CD14-positive monocyte (primary cell): ENCODE measurements at regions not wholly inside any gene's neighbourhood (a gene's known extent, or its start where the extent isn't known, plus 50 kb on each side); places are given as distances from the start of the nearest gene placed in this dataset.
A peak's percentile ranks its signal among the peaks of the same experiment; 100 is the strongest.

Experiments
- DNase-seq, 3 donors: peaks; one replicate each; pipeline ENCODE4 v3.0.0-alpha.2; 2011 to 2022
- H2AFZ ChIP-seq: 2 replicates; pipeline ENCODE4 v1.6.0; 2012; ENCODE audit warnings: mild to moderate bottlenecking, low read depth, low read length, inconsistent platforms; ENCODE audit not compliant: insufficient read depth, poor library complexity, severe bottlenecking
- H3K27ac ChIP-seq, 2 donors: 1 replicate in 1 of 2; 2 replicates in 1 of 2; pipeline ENCODE4 v1.5.1; 2012 to 2013; ENCODE audit warnings: low read length in 2 of 2, control low read depth in 1 of 2, inconsistent platforms in 1 of 2, low read depth in 1 of 2, mild to moderate bottlenecking in 1 of 2
- H3K27me3 ChIP-seq, 2 donors: one replicate each; pipeline versions ENCODE4 v1.6.0 to v1.6.1; 2011 to 2013; ENCODE audit warnings: low read length in 2 of 2; ENCODE audit not compliant: control insufficient read depth in 2 of 2, insufficient read depth in 2 of 2
- H3K36me3 ChIP-seq, 2 donors: replicated peaks in 1 of 2; 1 replicate in 1 of 2; 2 replicates in 1 of 2; pipeline versions ENCODE4 v1.5.1 to v1.6.1; 2012 to 2013; ENCODE audit warnings: low read length in 2 of 2, control low read depth in 1 of 2, inconsistent platforms in 1 of 2, mild to moderate bottlenecking in 1 of 2; ENCODE audit not compliant: insufficient read depth in 2 of 2, control insufficient read depth in 1 of 2
- H3K4me1 ChIP-seq, 2 donors: 1 replicate in 1 of 2; 2 replicates in 1 of 2; pipeline versions ENCODE4 v1.5.1 to v1.6.1; 2012 to 2013; ENCODE audit warnings: low read length in 2 of 2, control low read depth in 1 of 2, inconsistent platforms in 1 of 2, mild to moderate bottlenecking in 1 of 2, moderate library complexity in 1 of 2; ENCODE audit not compliant: insufficient read depth in 2 of 2, control insufficient read depth in 1 of 2
- H3K4me2 ChIP-seq: replicated peaks from 2 replicates; pipeline ENCODE3; 2012; ENCODE audit warnings: low read length, moderate library complexity, mild to moderate bottlenecking; ENCODE audit not compliant: poor library complexity, severe bottlenecking; ENCODE audit errors: extremely low read depth
- H3K4me3 ChIP-seq, 3 experiments: fragments of 200-600 bp in 1 of 3; sonication (generic) in 1 of 3; replicated peaks in 1 of 3; 1 replicate in 2 of 3; 2 replicates in 1 of 3; pipeline ENCODE4 v1.5.1; 2011 to 2013; ENCODE audit warnings: low read length in 3 of 3, mild to moderate bottlenecking in 3 of 3, control low read depth in 2 of 3, low read depth in 2 of 3, inconsistent platforms in 1 of 3, moderate library complexity in 1 of 3
- H3K79me2 ChIP-seq: 2 replicates; pipeline ENCODE4 v1.6.0; 2012; ENCODE audit warnings: mild to moderate bottlenecking, control low read depth, inconsistent platforms, low read length, moderate library complexity; ENCODE audit not compliant: insufficient read depth
- H3K9ac ChIP-seq: 2 replicates; pipeline ENCODE4 v1.6.0; 2017; ENCODE audit warnings: low read length, mild to moderate bottlenecking; ENCODE audit not compliant: insufficient read depth, poor library complexity, severe bottlenecking
- H3K9me3 ChIP-seq, 2 donors: replicated peaks in 1 of 2; 1 replicate in 1 of 2; 2 replicates in 1 of 2; pipeline versions ENCODE4 v1.5.1 to v1.6.1; 2012 to 2013; ENCODE audit warnings: low read length in 2 of 2, control low read depth in 1 of 2; ENCODE audit not compliant: control insufficient read depth in 1 of 2, insufficient read depth in 1 of 2
- H4K20me1 ChIP-seq: 2 replicates; pipeline ENCODE4 v1.6.0; 2012; ENCODE audit warnings: mild to moderate bottlenecking, low read length, control low read depth, moderate library complexity; ENCODE audit not compliant: insufficient read depth
- H3K27ac Mint-ChIP-seq, 7 donors: one replicate each; pipeline ENCODE4 v1.8.0; 2020; ENCODE audit warnings: mild to moderate bottlenecking in 7 of 7, mixed read lengths in 7 of 7, moderate library complexity in 6 of 7, inconsistent platforms in 2 of 7
- H3K27me3 Mint-ChIP-seq, 3 donors: one replicate each; pipeline ENCODE4 v1.8.0; 2021 to 2022; ENCODE audit warnings: low read depth in 3 of 3, mild to moderate bottlenecking in 3 of 3, mixed read lengths in 3 of 3, moderate library complexity in 3 of 3, inconsistent platforms in 1 of 3
- H3K36me3 Mint-ChIP-seq, 2 donors: one replicate each; pipeline ENCODE4 v1.8.0; 2020; ENCODE audit warnings: mixed read lengths in 2 of 2, inconsistent platforms in 1 of 2, mild to moderate bottlenecking in 1 of 2
- H3K4me1 Mint-ChIP-seq: one replicate; pipeline ENCODE4 v1.8.0; 2020; ENCODE audit warnings: mild to moderate bottlenecking, mixed read lengths
- H3K4me3 Mint-ChIP-seq, 2 donors: one replicate each; pipeline ENCODE4 v1.8.0; 2020; ENCODE audit warnings: mild to moderate bottlenecking in 2 of 2, mixed read lengths in 2 of 2, moderate library complexity in 1 of 2
- H3K9me3 Mint-ChIP-seq, 7 donors: one replicate each; pipeline ENCODE4 v1.8.0; 2020 to 2022; ENCODE audit warnings: mixed read lengths in 7 of 7, mild to moderate bottlenecking in 6 of 7, moderate library complexity in 6 of 7, inconsistent platforms in 2 of 7
- WGBS: methylation state at CpG from one replicate; pipeline ENCODE4 v1.1.5; 2013; ENCODE audit warnings: missing lambda C conversion rate; ENCODE audit not compliant: insufficient coverage; 5-methylcytosine and 5-hydroxymethylcytosine counted together
- intact Hi-C, 2 donors: fragments of 100-400 bp; cut with micrococcal nuclease; formaldehyde crosslinking; loops; one replicate each; pipeline versions ENCODE4 v1.15.0 to v1.15.1; 2023
- TF ChIP-seq, protein P1 (sequence below): fragments of 200-600 bp; IDR thresholded peaks from one replicate; pipeline ENCODE4 v1.8.0; 2022; ENCODE audit warnings: antibody characterized with exemption, mild to moderate bottlenecking

DNA sequence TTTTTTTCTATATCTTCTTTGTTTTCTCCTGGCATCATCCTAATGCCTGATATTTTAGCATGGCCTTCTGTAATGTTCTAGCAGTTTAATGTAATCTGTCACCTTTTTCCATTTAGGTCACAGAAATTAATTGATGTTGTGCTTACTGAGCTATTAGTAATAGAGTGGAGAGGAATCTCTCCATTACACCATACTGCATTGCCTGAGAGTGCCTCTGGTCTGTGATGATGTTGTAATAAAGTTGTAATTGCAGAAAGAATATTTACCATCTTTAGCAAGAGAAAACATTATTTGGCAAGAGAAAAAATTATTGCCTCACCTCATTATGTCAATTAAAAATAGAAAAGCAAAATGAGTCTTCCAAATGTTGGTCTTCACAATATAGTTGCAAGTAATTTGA is 213.2 kb downstream of the KCNJ3 start:
- Histone ChIP-seq H3K27ac (no peak overlapping the region), H2AFZ (no peak overlapping the region), H3K9me3 (no peaks in the 10 kb centered on the region), H3K27me3 (no peaks in the 10 kb centered on the region), H3K79me2 (no peaks in the 10 kb centered on the region), H3K4me1 (peaks cover 36 to 38% of the 10 kb centered on the region in 2 donors), H3K9ac (no peak overlapping the region), H3K4me2 (no peak overlapping the region), H3K36me3 (no peaks in the 10 kb centered on the region), H4K20me1 (no peaks in the 10 kb centered on the region), H3K4me3 (no peak overlapping the region)
- Mint-ChIP-seq H3K27ac (no peak overlapping the region), H3K36me3 (no peaks in the 10 kb centered on the region), H3K27me3 (peaks cover 0 to 2% (median 0%) of the 10 kb centered on the region in 3 donors), H3K4me1 (peaks cover 46% of the 10 kb centered on the region), H3K4me3 (no peak overlapping the region), H3K9me3 (peaks cover 0 to 3% (median 0%) of the 10 kb centered on the region in 7 donors)
- TF ChIP-seq, protein P1, sequence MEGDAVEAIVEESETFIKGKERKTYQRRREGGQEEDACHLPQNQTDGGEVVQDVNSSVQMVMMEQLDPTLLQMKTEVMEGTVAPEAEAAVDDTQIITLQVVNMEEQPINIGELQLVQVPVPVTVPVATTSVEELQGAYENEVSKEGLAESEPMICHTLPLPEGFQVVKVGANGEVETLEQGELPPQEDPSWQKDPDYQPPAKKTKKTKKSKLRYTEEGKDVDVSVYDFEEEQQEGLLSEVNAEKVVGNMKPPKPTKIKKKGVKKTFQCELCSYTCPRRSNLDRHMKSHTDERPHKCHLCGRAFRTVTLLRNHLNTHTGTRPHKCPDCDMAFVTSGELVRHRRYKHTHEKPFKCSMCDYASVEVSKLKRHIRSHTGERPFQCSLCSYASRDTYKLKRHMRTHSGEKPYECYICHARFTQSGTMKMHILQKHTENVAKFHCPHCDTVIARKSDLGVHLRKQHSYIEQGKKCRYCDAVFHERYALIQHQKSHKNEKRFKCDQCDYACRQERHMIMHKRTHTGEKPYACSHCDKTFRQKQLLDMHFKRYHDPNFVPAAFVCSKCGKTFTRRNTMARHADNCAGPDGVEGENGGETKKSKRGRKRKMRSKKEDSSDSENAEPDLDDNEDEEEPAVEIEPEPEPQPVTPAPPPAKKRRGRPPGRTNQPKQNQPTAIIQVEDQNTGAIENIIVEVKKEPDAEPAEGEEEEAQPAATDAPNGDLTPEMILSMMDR: no peak
- DNase-seq: peak in 1 of 3 donors; percentile 11
- intact Hi-C loops: no loop called here

DNA sequence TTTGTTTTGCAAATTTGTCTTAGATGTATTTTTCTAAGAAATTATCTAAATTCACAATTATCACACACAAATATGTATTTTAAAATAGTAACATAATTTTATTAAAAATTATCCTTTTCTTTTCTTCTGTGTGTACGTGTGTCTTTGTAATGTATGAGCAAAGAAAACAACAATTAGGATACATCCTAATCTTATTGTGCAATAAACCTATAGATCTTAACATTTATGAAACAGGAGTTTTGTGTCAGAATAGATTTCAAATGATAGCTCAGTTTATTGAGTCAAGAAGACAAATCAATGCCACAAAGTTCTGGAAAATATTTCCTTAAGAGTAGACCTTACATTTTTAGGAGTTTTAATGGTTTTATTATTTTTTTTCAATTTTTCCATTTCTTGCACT is 212.2 kb downstream of the KCNJ3 start:
- no CpG with 5 or more reads among the region's 1 CpG for WGBS
- H3K79me2 ChIP-seq: no peaks in the 10 kb centered on the region
- H3K9ac ChIP-seq: no peak overlapping the region
- H3K4me2 ChIP-seq: no peak overlapping the region
- Mint-ChIP-seq H3K9me3 (peaks cover 0 to 3% (median 0%) of the 10 kb centered on the region in 7 donors), H3K4me1 (peaks cover 41% of the 10 kb centered on the region), H3K4me3 (no peak overlapping the region), H3K36me3 (no peaks in the 10 kb centered on the region), H3K27ac (no peak overlapping the region), H3K27me3 (peaks cover 0 to 2% (median 0%) of the 10 kb centered on the region in 3 donors)
- intact Hi-C loops: no loop called here
- H3K27ac ChIP-seq: no peak overlapping the region
- TF ChIP-seq, protein P1: no peak
- H3K36me3 ChIP-seq: no peaks in the 10 kb centered on the region
- no peaks in the 10 kb centered on the region for H3K9me3 ChIP-seq
- no peak overlapping the region for H2AFZ ChIP-seq
- no peak overlapping the region for H3K4me3 ChIP-seq
- H4K20me1 ChIP-seq: no peaks in the 10 kb centered on the region
- DNase-seq: no peak
- no peaks in the 10 kb centered on the region for H3K27me3 ChIP-seq
- H3K4me1 ChIP-seq: peaks cover 30 to 32% of the 10 kb centered on the region in 2 donors
